ENCODE measurements at regions not wholly inside any gene's neighbourhood (a gene's known extent, or its start where the extent isn't known, plus 50 kb on each side); places are given as distances from the start of the nearest gene placed in this dataset.
"Not testable (repeated sequence)": the region's sequence is repeated elsewhere in the genome, so short reads cannot be mapped to it uniquely, and the experiment has no call there.

DNA sequence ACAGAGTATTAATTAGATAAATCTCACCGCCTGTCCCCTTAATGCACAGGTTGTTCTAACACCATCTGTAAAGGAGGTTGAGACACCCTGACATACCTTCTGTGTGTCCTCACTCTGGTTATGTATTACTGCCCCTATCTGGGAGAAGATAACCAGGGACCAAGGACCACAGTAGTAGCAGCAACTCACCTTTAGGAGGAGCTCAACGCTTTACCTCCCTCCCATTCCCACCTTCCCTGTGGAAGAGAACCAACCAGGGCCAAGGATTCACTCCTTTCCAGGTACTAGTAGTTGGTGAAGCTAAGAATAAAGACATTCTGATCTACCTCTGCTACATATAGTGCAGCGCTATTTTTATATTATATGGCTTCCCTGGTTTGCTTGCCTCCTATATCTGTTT is 232.6 kb downstream of the MEX3B start:
- DNase-seq = no peak

DNA sequence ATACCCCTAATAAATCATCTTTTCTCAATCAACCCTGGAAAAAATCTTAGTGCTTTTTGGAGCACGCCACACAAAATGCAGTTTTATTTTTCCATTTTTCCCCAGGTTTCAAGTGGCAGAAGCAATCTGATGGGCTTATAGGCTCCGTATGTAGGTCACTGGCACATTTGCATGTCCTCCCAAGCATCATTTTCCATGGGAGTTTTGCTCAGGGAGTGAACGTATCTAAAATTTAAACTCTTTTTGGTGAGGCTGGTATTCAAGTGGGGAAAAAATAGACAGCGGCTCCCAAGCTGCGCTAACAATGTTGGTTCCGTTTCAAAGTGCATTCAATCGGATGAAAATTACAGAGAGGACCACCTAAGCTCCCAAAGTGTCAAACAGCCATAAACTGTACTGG is 233.4 kb downstream of the MEX3B start:
- no peak for DNase-seq

DNA sequence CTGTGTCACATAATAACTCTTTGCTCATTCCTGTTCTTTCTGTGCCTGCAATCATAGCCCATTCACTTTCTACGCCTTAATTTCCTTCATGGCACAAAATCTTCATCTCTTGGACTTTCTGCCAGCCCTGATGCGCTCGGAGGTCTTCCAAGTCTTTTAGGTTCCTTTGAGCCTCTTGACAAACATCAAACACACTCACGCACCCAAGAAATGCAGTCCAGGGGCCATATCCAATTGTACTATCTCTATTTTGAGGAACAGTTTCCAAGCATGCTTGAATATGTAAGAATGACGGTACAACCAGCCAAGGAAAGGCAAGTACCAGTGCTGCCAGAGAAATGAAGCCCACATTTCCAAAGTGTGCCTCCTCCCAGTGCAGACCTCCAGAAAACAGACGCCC is 234.1 kb downstream of the MEX3B start:
- DNase-seq = no peak

- no peak for DNase-seq
Observed at GRCh38 chr15:81809543-81809942, 236.3 kb downstream of the MEX3B start.

DNA sequence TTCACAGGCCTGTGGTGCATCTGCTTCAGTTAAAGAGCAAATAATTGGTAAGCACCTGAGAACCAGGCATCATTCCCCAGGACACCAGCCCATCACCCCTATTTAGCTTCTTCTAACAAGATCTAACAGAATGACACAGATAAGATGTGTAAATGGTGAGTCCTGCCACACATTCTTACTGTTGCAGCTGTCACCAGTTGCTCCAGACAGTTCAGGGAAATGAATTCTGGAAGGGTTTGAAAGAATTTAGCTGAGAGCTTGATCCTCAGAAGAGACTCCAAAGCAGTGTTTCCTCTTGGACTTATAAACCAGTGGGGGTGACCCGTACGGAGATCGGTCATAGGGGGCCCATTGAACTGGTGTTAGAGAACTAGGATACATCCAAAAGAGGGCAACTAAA is 238.0 kb downstream of the MEX3B start:
- no peak for DNase-seq

DNA sequence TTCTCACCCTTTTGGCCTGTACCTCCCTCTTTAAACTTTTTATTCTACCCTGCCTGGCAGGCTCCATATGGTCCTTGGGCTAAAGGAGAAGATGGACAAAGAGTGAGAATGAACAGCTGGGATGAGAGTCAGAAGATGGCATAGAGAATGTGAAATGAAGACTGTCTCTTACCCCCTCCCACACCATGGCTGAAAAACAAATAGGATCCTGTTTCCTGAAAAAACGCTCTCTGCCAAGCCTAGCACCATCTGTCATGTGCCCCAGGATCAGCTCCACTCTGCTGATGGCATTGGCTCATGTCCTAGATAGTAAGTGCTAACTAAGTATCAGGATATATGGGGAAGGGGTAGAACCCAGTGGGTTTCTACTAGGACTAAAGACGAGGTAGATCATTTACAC is 238.6 kb downstream of the MEX3B start:
- no peak for DNase-seq

- DNase-seq = no peak
Observed at GRCh38 chr15:81795899-81796298, 249.9 kb downstream of the MEX3B start.

- DNase-seq = no peak
Observed at GRCh38 chr15:81792646-81793045, 253.2 kb downstream of the MEX3B start.

GRCh38 chr15:81791322-81791721 is 254.5 kb downstream of the MEX3B start:
- DNase-seq = not testable (repeated sequence)

DNA sequence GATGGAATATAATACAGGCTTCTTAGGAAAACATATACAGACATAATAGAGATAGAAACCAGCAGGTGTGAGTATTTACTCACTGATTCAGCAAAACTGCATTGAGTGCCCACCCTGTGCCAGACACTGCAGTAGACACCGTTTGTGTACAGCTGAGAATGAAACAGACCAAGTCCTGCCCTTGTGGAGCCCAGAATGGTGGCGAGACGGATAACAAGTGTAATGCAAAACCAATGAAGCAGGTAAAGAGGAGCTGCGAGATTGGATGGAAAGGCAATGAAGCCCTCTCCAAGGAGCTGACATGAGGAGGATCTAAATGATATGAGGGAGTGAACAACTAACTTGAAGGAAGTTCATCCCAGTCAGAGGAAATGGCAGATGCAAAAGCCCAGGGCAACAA is 256.4 kb downstream of the MEX3B start:
- no peak for DNase-seq

DNA sequence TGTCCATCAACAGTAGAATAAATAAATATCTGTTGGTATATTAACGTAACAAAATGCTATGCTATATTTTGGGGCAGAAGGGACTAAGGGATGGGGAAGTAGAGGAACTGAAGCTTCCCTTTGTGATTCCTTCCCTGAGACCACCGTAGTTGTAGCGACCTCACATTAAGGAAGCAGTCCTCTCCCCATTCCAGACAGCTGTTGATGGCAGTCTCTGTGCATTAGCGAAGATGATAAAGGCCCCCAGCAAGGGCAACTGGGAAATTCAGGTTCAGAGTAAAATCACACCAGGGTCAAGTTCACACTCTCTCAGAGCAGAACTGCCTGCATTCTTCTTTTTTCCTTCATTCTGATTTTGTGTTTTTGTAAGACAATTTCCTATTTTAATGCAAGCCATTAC is 259.0 kb downstream of the MEX3B start:
- no peak for DNase-seq

GRCh38 chr15:81785679-81786078 is 260.1 kb downstream of the MEX3B start:
- no peak for DNase-seq

DNA sequence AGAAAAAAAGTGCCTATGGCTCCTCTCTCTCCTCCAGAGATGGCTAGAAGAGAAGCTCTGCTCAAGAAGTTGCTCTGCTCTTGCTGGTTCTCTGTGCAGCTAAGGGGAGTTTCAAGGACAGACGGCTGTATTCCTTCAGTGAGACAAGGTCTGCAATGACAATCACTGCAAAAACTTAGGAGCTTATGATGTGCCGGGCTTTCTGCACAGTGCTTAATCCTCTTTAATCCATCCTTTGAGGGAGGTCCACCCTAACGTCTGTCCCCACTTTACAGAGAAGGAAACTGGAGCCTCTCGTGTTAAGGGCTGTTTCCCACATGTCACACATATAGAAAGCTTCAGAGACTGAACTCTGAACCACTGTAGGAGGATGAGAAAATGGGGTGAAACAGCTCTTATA is 260.6 kb downstream of the MEX3B start:
- no peak for DNase-seq

- no peak for DNase-seq
Observed at GRCh38 chr15:81784751-81785150, 261.1 kb downstream of the MEX3B start.

DNA sequence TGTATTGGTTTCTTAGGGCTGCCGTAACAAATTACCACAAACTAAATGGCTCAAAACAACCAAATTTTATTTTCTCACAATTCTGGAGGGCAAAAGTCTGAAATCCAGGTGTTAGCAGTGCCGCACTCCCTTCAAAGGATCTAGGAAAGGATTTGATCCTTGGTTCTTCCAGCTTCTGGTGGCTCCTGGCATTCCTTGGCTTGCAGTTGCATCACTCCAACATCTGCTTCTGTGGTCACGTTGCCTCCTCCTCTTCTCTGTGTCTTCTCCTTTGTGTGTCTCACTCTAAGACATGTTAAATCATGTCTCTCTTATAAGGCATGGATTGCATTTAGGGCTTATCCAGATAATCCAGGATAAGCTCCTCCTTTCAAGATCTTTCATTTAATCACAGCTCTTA is 262.2 kb downstream of the MEX3B start:
- DNase-seq = no peak

GRCh38 chr15:81783076-81783475 is 262.7 kb downstream of the MEX3B start:
- no peak for DNase-seq

DNA sequence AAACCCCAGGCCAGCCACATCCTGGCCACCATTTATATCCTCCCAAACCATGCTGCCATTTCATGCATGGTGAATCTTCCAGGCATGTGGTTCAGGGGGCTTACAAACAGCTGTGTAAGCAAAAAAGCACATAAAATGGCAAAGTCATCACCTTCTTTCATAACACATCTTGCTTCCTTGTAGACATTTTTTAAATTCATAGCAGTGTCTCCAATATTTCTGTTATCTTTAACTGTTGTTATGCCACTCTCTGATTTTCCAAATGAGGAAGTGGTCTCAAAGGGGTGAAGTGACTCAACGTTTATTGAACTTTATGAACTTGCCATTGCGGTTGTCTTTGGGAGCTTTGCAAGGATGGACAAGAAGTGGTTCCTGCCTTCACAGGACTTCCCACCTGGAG is 264.4 kb downstream of the MEX3B start:
- DNase-seq = no peak

DNA sequence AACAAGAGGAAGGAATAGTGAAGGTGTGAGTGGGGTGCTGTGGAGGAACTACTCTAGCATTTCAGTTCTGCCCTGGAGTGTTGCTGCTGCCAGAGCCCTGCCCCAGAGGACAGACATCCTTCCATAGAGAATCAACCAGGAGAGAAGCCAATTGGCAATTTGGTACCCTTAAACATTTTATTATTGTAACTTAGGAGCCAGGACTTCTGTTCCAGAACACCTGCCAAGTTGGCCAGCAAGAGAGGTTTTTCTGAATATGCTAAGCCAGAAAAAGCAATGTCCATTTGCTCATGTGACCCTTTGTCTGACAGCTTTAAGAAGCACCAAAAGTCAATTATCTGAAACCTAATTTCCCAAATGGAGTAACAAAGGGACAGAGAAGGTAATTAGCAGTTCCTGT is 264.9 kb downstream of the MEX3B start:
- no peak for DNase-seq

- no peak for DNase-seq
Observed at GRCh38 chr15:81779181-81779580, 266.6 kb downstream of the MEX3B start.

DNA sequence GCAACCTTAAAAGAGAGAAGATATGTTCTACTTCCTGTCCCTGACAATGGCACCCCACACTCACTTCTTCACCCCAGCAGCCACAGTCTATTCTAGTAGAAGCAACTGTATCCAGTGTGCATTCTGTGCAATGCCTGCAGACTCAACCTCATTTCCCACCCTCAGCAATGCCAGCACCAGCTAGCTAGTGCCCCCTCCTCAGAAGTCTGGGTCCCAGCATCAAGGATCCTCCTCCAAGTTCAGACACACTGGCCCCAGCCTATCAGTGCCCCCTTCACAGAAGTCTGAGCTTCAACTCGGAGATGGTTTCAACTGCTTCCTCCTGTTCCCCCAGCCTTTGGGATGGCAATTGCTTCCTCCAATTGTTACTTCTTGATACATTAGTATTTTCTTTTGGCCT is 268.3 kb downstream of the MEX3B start:
- DNase-seq = no peak

GRCh38 chr15:81776976-81777375 is 268.8 kb downstream of the MEX3B start:
- DNase-seq = no peak

- not testable (repeated sequence) for DNase-seq
Observed at GRCh38 chr15:81775779-81776178, 270.0 kb downstream of the MEX3B start.

DNA sequence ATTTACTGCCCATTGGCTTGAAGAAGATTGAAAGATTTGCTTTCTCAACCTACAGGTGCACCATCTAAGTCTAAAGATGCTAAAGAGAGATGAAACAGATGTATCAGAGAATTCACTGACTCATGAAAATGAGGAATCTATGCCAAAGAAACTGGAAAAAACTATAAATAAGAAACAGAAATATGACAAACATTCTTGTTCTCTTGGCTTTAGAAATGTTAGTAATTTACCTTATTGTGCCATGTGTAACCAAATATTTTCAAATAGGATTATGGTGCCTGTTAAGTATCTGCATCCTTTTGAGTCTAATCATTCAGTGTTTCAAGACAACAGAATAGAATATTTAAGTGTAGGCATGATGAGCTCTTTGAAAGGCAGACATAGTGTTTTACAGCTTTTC is 271.5 kb downstream of the MEX3B start:
- DNase-seq = no peak

DNA sequence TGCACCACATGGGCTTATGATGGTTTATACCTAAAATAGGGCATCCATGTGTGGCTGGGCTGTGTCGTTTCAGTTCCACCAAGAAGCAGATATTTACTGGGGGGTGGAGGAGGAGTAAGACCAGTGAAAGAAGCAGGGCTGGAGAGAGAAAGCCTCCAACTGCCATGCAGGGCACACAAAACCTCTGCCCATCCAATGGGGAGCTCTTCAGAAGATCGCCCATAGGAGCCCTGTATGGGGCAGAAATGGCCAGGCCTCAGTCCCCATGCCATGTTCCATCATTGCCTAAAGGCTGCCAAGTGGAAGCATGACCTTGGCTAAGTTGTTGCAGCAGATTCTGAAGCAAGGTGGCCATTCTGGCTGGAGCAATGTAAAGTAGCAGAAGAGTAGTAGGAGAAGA is 277.0 kb downstream of the MEX3B start:
- DNase-seq = no peak

- DNase-seq = no peak
Observed at GRCh38 chr15:81766829-81767475, 278.9 kb downstream of the MEX3B start.

DNA sequence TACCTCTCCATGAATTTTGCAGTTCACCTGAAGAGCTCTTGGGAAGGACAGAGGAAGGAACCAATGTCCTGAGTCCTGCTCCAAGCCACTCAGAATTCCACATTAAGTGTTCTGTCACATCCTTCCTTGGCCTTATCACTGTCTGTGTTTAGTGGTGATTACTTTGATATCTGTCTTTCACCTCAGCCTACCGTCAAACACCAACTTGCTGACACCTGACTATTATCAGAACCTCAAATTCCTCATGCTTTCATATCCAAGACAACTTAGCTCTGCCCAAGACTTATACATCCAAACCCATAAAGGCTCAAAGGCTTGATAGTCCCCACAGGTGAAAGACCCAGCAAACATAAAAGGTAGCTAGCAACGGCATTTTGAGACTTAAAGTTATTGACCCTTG is 280.0 kb downstream of the MEX3B start:
- no peak for DNase-seq
